Glutamatergic neuron (in vitro differentiated cells): ENCODE measurements at regions not wholly inside any gene's neighbourhood (a gene's known extent, or its start where the extent isn't known, plus 50 kb on each side); places are given as distances from the start of the nearest gene placed in this dataset.

Experiments used
- DNase-seq: peaks from one replicate; pipeline ENCODE4 v3.0.0; 2022
- H3K27ac Mint-ChIP-seq: one replicate; pipeline ENCODE4 v1.8.0; 2020; ENCODE audit warnings: mild to moderate bottlenecking, mixed read lengths, inconsistent platforms; ENCODE audit not compliant: unreplicated experiment
- H3K27me3 Mint-ChIP-seq: one replicate; pipeline ENCODE4 v1.8.0; 2020; ENCODE audit warnings: mild to moderate bottlenecking, moderate library complexity, mixed read lengths, inconsistent platforms; ENCODE audit not compliant: unreplicated experiment
- H3K36me3 Mint-ChIP-seq: one replicate; pipeline ENCODE4 v1.8.0; 2020; ENCODE audit warnings: mild to moderate bottlenecking, mixed read lengths, inconsistent platforms; ENCODE audit not compliant: unreplicated experiment
- H3K4me1 Mint-ChIP-seq: one replicate; pipeline ENCODE4 v1.8.0; 2020; ENCODE audit warnings: mild to moderate bottlenecking, low read depth, mixed read lengths, inconsistent platforms; ENCODE audit not compliant: unreplicated experiment
- H3K4me3 Mint-ChIP-seq: one replicate; pipeline ENCODE4 v1.8.0; 2020; ENCODE audit warnings: mild to moderate bottlenecking, mixed read lengths, inconsistent platforms; ENCODE audit not compliant: unreplicated experiment
- H3K9me3 Mint-ChIP-seq: one replicate; pipeline ENCODE4 v1.8.0; 2020; ENCODE audit warnings: mild to moderate bottlenecking, moderate library complexity, mixed read lengths, inconsistent platforms; ENCODE audit not compliant: unreplicated experiment
- TF ChIP-seq, protein P1 (sequence below): fragments of 200-600 bp; sonication (generic); IDR thresholded peaks from one replicate; pipeline ENCODE4 v1.5.0; 2021; ENCODE audit not compliant: partially characterized antibody, unreplicated experiment

DNA sequence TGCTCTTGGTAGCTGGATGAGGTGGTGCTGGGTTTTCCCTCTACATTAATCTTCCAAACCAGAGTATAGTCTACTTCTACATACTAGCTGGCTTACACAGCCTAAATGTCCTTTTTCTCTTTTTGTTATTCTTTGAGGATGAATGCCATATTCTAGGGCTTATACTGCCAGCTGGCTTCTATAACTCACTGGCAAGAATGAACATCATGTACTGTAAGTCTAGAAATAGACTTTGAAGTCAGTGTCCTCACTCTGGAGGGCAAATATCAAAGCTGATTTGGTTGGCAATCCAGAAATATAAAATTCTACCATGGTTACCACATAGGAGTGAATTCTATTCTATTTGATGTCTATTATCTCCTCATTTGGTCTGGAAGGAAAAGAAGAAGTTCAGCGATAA, 251.7 kb upstream of the TYRP1 start:
- Mint-ChIP-seq H3K27me3 (peaks cover 3% of the 10 kb centered on the region), H3K36me3 (no peaks in the 10 kb centered on the region), H3K4me1 (no peaks in the 10 kb centered on the region), H3K9me3 (no peaks in the 10 kb centered on the region), H3K4me3 (no peak overlapping the region), H3K27ac (no peak overlapping the region)
- DNase-seq, result no peak
- TF ChIP-seq, protein P1, sequence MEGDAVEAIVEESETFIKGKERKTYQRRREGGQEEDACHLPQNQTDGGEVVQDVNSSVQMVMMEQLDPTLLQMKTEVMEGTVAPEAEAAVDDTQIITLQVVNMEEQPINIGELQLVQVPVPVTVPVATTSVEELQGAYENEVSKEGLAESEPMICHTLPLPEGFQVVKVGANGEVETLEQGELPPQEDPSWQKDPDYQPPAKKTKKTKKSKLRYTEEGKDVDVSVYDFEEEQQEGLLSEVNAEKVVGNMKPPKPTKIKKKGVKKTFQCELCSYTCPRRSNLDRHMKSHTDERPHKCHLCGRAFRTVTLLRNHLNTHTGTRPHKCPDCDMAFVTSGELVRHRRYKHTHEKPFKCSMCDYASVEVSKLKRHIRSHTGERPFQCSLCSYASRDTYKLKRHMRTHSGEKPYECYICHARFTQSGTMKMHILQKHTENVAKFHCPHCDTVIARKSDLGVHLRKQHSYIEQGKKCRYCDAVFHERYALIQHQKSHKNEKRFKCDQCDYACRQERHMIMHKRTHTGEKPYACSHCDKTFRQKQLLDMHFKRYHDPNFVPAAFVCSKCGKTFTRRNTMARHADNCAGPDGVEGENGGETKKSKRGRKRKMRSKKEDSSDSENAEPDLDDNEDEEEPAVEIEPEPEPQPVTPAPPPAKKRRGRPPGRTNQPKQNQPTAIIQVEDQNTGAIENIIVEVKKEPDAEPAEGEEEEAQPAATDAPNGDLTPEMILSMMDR, result no peak

DNA sequence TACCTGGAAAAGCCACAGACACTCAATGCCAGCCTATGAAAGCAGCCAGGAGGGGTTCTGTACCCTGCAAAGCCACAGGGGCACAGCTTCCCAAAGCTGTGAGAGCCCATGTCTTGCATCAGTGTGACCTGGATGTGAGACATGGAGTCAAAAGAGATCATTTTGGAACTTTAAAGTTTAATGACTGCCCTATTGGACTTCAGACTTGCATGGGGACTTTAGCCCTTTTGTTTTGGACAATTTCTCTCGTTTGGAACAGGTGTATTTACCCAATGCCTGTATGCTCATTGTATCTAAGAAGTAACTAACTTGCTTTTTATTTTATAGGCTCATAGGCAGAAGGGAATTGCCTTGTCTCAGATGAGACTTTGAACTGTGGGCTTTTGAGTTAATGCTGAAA, 244.9 kb upstream of the TYRP1 start:
- TF ChIP-seq, protein P1, result no peak
- H3K27ac Mint-ChIP-seq, result no peak overlapping the region
- H3K4me1 Mint-ChIP-seq, result no peaks in the 10 kb centered on the region
- no peak overlapping the region for H3K4me3 Mint-ChIP-seq
- no peaks in the 10 kb centered on the region for H3K36me3 Mint-ChIP-seq
- peaks cover 3% of the 10 kb centered on the region for H3K27me3 Mint-ChIP-seq
- no peaks in the 10 kb centered on the region for H3K9me3 Mint-ChIP-seq
- no peak for DNase-seq

DNA sequence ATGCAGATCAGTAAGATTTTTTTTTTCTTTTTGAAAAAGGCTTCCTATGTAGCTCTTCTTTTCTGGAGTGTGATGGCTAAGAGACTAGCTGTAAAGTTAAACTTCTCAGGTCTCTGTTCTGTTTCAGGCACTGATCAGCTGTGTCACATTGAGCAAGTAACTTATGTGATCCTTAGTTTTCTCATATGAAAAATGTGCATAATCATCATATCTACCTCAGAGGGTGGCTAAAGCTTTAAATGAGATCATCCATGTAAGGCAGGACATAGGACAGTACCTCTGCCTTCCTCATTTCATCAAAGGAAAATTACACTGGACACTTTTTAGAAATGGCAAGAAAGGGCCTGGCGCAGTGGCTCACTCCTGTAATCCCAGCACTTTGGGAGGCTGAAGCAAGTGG, 235.9 kb upstream of the TYRP1 start:
- H3K36me3 Mint-ChIP-seq, result no peaks in the 10 kb centered on the region
- no peaks in the 10 kb centered on the region for H3K9me3 Mint-ChIP-seq
- no peak for DNase-seq
- no peak overlapping the region for H3K27ac Mint-ChIP-seq
- TF ChIP-seq, protein P1, result no peak
- no peak overlapping the region for H3K4me3 Mint-ChIP-seq
- no peaks in the 10 kb centered on the region for H3K27me3 Mint-ChIP-seq
- no peaks in the 10 kb centered on the region for H3K4me1 Mint-ChIP-seq

DNA sequence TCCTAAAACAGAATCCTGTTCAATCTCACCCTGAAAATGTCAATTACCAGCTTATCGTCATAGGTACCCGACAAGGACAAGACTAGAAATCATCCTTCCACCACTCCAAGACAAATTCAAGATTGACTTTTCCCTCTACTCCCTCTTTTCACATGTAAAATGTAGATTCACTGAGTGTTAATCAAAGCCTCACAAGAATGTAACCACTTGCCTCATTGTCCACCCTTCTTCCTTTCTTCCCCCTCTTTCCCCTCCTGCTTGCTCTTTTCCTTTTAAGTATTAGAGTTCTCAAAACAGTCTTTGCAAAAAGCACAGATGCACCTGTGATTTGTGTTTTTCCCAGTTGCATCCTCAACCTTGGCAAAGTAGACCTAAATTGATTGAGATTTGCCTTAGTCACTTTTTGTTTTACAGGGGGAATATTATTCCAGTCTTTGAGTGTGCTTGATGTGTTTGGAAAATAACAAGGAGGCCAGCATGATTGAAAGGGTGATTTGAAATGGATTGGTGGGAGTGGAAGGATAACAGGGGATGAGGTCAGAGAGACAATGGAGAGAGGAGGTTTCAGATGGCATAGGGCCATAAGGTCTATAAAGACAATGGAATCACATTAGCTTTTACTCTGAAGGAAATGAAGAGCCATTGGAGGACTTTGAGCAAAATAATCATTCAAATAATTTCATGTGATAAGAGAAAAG, 231.3 kb upstream of the TYRP1 start:
- H3K27me3 Mint-ChIP-seq, result no peaks in the 10 kb centered on the region
- H3K4me1 Mint-ChIP-seq, result peaks cover 8% of the 10 kb centered on the region
- no peaks in the 10 kb centered on the region for H3K9me3 Mint-ChIP-seq
- H3K36me3 Mint-ChIP-seq, result no peaks in the 10 kb centered on the region
- TF ChIP-seq, protein P1, result no peak
- no peak overlapping the region for H3K4me3 Mint-ChIP-seq
- H3K27ac Mint-ChIP-seq, result no peak overlapping the region
- no peak for DNase-seq

DNA sequence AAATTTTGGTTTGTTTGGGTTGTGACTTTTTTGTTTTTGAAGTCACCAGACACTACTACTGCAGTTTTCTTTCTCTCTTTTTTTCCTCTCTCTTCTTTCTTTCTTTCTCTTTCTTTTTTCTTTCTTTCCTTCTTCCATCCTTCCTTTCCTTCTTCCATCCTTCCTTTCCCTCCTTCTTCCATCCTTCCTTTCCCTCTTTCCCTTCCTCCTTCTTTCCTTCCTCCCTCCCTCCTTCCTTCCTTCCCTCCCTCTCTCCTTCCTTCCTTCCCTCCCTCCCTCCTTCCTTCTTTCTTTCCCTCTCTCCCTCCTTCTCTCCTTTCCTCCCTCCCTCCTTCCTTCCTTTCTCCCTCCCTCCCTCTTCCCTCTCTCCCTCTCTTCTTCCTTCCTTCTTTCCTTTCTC, 230.3 kb upstream of the TYRP1 start:
- H3K27me3 Mint-ChIP-seq, result no peaks in the 10 kb centered on the region
- no peak overlapping the region for H3K27ac Mint-ChIP-seq

More for the DNA sequence above, 230.3 kb upstream of the TYRP1 start:
- Mint-ChIP-seq H3K9me3 (no peaks in the 10 kb centered on the region), H3K36me3 (no peaks in the 10 kb centered on the region), H3K4me3 (no peak overlapping the region), H3K4me1 (peaks cover 8% of the 10 kb centered on the region)
- TF ChIP-seq, protein P1, result no peak
- DNase-seq, result no peak
